ENCODE measurements at regions not wholly inside any gene's neighbourhood (a gene's known extent, or its start where the extent isn't known, plus 50 kb on each side); places are given as distances from the start of the nearest gene placed in this dataset.

DNA sequence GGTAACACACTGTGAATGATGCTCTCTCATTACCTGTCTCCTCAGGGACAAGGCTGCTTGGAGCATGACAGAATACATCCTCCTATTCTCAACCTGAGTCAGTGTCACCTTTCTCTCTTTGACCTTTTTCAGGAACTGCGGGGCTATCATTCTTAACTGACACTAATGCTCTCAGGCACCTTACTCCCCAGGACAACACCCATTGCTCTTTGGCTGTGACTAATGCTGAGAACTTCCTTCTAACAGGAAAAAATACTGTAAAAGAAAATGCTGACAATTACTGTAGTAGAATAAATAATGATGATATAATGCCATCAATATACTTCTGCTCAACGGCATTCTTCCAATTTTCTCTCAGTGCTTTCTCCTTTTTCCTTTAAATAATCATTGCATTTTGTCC lies 2082.7 kb upstream of the RAG2 start:
- Histone ChIP-seq H3K36me3 (no peaks in the 10 kb centered on the region), H3K27ac (no peak overlapping the region), H3K4me1 (ENCODE audit: control insufficient read depth in 1 of 2, insufficient read depth in 1 of 2, low read depth in 1 of 2, low read length in 1 of 2) (no peaks in the 10 kb centered on the region), H3K4me3 (ENCODE audit: low read depth in 1 of 2, low read length in 1 of 2) (no peak overlapping the region), H3K9me3 (no peaks in the 10 kb centered on the region), H3K27me3 (no peaks in the 10 kb centered on the region)
- TF ChIP-seq, protein P1, sequence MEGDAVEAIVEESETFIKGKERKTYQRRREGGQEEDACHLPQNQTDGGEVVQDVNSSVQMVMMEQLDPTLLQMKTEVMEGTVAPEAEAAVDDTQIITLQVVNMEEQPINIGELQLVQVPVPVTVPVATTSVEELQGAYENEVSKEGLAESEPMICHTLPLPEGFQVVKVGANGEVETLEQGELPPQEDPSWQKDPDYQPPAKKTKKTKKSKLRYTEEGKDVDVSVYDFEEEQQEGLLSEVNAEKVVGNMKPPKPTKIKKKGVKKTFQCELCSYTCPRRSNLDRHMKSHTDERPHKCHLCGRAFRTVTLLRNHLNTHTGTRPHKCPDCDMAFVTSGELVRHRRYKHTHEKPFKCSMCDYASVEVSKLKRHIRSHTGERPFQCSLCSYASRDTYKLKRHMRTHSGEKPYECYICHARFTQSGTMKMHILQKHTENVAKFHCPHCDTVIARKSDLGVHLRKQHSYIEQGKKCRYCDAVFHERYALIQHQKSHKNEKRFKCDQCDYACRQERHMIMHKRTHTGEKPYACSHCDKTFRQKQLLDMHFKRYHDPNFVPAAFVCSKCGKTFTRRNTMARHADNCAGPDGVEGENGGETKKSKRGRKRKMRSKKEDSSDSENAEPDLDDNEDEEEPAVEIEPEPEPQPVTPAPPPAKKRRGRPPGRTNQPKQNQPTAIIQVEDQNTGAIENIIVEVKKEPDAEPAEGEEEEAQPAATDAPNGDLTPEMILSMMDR (IDR thresholded peaks at IDR 0.05) = no peak

DNA sequence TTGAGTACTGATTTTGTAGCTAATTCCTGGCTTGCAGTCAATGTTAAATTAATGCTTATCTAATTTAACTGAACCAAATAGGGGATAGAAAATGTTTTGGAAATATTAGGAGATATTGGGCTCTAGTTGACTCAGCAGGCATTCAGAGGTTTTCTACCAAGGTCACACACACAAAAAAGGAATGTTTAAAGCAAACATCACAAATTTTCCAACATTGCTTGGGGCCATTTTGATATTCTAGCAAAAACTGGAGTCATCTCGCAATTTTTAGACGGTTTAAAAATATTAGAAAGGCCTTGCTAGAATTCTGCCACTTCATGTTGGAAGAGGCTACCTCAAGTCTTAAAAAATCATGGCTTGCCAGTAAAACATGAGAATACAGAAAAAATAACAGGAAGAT lies 2082.1 kb upstream of the RAG2 start:
- TF ChIP-seq, protein P1 (IDR thresholded peaks at IDR 0.05) = no peak
- Histone ChIP-seq H3K27me3 (no peaks in the 10 kb centered on the region), H3K4me3 (ENCODE audit: low read depth in 1 of 2, low read length in 1 of 2) (no peak overlapping the region), H3K4me1 (ENCODE audit: control insufficient read depth in 1 of 2, insufficient read depth in 1 of 2, low read depth in 1 of 2, low read length in 1 of 2) (no peaks in the 10 kb centered on the region), H3K36me3 (no peaks in the 10 kb centered on the region), H3K9me3 (no peaks in the 10 kb centered on the region), H3K27ac (no peak overlapping the region)

DNA sequence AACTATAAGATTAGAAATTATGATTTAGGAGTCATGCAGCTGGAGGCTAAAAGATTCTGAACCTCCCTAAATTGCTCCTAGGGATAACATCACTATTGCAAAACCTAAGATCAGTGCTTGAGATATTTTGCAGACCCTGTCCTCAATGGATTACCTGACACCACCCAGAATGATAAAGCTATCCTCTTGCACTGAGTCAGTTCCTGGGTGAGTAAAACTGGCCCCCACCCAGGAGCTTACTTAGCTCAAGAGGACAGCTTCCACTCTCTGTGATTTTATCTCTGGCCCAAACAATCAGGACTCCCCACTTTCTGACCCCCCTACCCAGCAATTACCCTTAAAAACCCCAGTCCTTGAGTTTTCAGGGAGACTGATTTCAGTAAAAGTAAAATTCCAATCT lies 2074.4 kb upstream of the RAG2 start:
- Histone ChIP-seq H3K36me3 (no peaks in the 10 kb centered on the region), H3K4me3 (ENCODE audit: low read depth in 1 of 2, low read length in 1 of 2) (no peak overlapping the region), H3K27me3 (no peaks in the 10 kb centered on the region), H3K4me1 (ENCODE audit: control insufficient read depth in 1 of 2, insufficient read depth in 1 of 2, low read depth in 1 of 2, low read length in 1 of 2) (no peaks in the 10 kb centered on the region), H3K27ac (no peak overlapping the region), H3K9me3 (no peaks in the 10 kb centered on the region)
- TF ChIP-seq, protein P1 (IDR thresholded peaks at IDR 0.05) = no peak

DNA sequence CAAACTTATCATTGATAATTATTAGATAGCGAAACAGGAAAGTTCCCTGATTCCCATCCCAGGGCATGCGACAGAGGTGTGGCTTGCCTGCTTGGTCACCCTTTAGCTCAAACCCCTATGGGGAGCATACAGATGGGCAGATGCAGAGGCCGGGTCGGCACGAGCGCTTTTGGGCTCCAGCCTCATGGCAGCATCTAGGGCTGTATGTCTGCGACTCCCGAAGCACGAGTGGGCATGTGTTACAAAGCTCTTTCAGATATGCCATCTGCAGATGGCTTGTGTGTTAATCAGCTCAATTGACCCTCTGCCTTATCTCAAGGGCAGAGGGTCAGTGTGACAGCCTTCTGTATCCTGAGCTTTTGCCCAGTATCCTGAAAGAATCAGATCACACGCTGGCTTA lies 2069.3 kb upstream of the RAG2 start:
- no peaks in the 10 kb centered on the region for H3K27me3 ChIP-seq
- no peaks in the 10 kb centered on the region for H3K4me1 ChIP-seq (ENCODE audit: control insufficient read depth in 1 of 2, insufficient read depth in 1 of 2, low read depth in 1 of 2, low read length in 1 of 2)
- no peaks in the 10 kb centered on the region for H3K9me3 ChIP-seq
- H3K27ac ChIP-seq = no peak overlapping the region
- no peaks in the 10 kb centered on the region for H3K36me3 ChIP-seq
- TF ChIP-seq, protein P1 (IDR thresholded peaks at IDR 0.05) = no peak
- no peak overlapping the region for H3K4me3 ChIP-seq (ENCODE audit: low read depth in 1 of 2, low read length in 1 of 2)

DNA sequence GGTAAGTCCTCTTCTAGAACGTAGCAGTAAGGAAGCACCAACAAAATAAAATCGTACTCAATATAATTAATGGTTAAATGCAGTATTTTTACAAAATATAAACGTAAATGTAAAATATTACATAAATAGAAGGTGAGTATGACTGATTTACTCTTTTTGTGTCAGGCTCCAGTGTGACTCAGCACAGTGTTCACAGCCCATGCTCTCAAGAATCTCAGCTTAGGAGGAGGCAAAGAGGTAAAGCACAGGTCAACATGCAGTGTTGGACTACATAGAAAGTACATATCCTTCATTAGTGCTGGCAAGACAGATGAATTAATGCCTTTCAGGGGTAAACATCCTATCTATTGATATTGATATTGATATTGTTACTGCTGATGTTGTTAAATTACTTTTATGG lies 2050.6 kb upstream of the RAG2 start:
- H3K27me3 ChIP-seq = no peaks in the 10 kb centered on the region
- H3K27ac ChIP-seq = no peak overlapping the region
- H3K4me1 ChIP-seq (ENCODE audit: control insufficient read depth in 1 of 2, insufficient read depth in 1 of 2, low read depth in 1 of 2, low read length in 1 of 2) = no peaks in the 10 kb centered on the region
- H3K4me3 ChIP-seq (ENCODE audit: low read depth in 1 of 2, low read length in 1 of 2) = no peak overlapping the region
- H3K9me3 ChIP-seq = no peaks in the 10 kb centered on the region
- TF ChIP-seq, protein P1 (IDR thresholded peaks at IDR 0.05) = no peak
- H3K36me3 ChIP-seq = no peaks in the 10 kb centered on the region

DNA sequence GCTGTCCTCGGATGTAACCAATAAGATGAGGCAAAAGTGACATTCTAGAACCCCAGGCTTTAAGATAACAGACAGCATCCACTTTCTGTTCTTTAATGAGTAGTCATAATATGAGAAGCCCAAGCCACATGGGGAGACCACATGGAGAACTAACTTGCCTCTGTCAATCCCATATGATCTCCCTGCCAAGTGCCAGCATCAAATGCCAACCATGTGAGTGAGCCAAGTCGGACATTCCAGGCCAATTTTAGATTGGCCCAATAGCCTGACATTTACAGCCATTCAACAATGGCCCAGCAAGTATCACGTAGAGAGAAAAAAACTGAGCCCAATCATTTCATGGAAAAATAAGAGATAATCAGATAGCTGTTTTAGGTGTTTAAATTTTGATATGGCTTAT lies 2048.3 kb upstream of the RAG2 start:
- Histone ChIP-seq H3K9me3 (peaks cover 9% of the 10 kb centered on the region), H3K4me1 (ENCODE audit: control insufficient read depth in 1 of 2, insufficient read depth in 1 of 2, low read depth in 1 of 2, low read length in 1 of 2) (no peaks in the 10 kb centered on the region), H3K36me3 (no peaks in the 10 kb centered on the region), H3K27ac (no peak overlapping the region), H3K27me3 (no peaks in the 10 kb centered on the region), H3K4me3 (ENCODE audit: low read depth in 1 of 2, low read length in 1 of 2) (no peak overlapping the region)
- TF ChIP-seq, protein P1 (IDR thresholded peaks at IDR 0.05) = no peak

Data from neutrophil (primary cell).